Middle frontal gyrus (tissue), 1 donor: ENCODE measurements at regions not wholly inside any gene's neighbourhood (a gene's known extent, or its start where the extent isn't known, plus 50 kb on each side); places are given as distances from the start of the nearest gene placed in this dataset.

Experiments
- DNase-seq: peaks from one replicate; pipeline ENCODE4 v3.0.0-alpha.2; 2015; ENCODE audit warnings: low spot score; ENCODE audit errors: extremely low spot score

DNA sequence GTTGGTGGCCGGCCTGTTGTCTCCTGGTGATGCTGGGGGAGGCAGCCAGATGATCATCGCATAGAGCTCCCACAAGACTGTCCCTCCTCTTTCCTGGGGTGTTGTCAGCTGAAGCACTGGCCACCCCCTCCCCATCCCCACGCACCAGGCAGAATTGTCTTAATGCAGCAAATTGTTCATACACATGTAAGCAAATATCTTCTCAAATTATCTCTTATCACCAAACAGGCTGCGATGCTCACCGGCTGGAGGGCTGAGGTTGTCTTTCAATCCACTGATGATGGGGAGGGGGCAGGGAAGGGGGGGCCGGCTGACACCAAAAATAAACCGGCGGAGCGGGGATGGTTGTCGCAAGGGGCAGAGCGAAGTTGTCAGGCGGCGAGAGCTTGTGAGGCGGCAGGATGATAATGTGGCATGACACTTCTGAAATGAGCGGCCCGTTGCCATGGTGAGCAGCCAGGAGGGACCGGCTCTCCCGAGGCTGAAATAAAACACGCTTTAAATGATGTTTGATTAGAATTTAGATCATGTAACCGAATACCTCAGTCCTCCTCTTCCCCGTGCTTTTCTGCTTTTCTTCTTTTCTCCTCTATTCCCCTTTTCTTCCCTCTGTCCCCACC lies 59.8 kb downstream of the MRM1 start:
- peak; percentile 48 for DNase-seq

DNA sequence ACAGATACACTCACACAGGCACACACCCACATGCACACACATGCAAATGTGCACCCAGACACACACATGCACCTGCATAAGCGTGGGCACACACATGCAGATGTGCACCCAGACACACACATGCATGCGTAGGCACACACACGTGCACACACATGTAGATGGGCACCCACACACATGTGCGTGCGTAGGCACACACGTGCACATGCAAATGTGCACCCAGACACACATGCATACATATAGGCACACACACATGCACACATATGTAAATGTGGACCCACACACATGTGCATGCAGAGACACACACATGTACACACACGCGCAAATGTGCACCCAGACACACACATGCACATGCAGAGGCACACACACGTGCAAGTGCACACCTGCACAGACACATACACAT lies 60.3 kb downstream of the MRM1 start:
- DNase-seq: no peak

GRCh38 chr17:36665417-36665816 lies 64.0 kb downstream of the MRM1 start:
- DNase-seq: no peak

GRCh38 chr17:36667922-36668321 lies 66.5 kb downstream of the MRM1 start:
- DNase-seq: no peak

- no peak for DNase-seq
Observed at GRCh38 chr17:36668824-36669223, 67.4 kb downstream of the MRM1 start.

DNA sequence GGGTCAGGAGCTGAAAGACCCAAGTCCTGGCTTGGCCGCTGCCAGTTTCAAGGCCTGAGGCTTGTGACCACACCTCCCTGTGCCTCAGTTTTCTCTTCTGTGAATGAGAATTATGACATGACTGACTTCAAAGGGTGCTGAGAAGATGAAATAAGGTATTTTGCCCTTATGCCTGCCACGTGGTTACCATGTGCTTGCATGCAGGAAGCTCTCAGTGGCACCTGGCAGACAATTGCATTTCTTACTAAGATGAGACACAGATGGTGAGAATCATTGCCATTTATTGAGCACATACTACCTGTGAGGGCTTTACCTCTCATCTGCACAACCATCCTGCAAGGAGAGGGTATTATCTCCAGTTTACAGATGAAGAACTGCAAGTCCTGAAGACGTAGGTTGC lies 69.8 kb downstream of the MRM1 start:
- no peak for DNase-seq

- DNase-seq: no peak
Observed at GRCh38 chr17:36672403-36672918, 71.1 kb downstream of the MRM1 start.

DNA sequence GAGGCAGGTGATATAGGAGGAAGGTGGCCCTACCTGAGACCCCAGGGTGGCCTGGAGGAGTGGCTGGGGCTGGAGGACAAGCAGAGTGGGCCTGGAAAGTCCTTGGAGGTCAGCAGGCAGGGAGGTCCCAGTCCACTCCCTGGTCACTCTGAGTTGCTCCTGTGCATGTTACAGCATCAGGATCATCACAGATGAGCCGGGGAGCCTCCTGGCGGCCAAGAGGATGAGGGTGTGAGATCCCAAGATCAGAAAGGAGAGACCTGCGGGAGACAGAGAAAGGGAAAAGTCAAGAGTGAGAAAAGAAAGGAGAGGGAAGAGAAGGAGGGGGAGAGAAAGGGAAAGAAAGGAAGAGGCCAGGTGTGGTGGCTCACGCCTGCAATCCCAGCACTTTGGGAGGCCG lies 71.7 kb downstream of the MRM1 start:
- no peak for DNase-seq

DNA sequence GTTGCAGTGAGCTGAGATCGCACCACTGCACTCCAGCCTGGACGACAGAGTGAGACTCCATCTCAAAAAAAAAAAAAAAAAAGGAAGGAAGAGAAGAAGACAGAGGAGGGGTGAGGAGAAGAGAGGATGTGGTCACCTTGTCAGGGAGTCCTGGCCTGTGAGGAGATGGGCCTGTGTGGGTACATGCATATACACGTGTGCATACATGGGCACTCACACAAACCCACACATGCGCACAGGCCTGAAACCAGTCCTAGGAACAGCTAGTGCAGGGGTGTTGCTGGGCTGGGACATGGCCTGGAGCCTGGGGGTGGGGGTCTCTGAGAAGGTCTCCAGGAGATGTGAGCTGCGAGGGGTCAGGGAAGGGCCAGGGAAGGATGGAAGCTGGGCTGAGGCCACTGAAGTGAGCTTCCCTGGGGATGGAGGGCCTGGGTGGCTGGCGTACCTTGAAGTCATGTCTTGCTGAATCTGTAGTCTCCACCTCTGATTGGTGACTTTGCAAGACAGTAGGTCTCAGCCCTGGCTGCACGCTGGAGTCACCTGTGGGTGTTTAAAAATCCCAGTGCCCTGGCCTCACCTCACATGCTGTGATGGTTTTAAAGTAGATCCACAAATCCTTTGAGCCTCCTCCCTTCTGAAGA lies 72.4 kb downstream of the MRM1 start:
- DNase-seq: no peak

- no peak for DNase-seq
Observed at GRCh38 chr17:36674278-36674650, 72.9 kb downstream of the MRM1 start.

GRCh38 chr17:36675250-36675649 lies 73.9 kb downstream of the MRM1 start:
- no peak for DNase-seq

GRCh38 chr17:36675786-36676185 lies 74.4 kb downstream of the MRM1 start:
- DNase-seq: no peak

- DNase-seq: no peak
Observed at GRCh38 chr17:36679815-36680467, 78.6 kb downstream of the MRM1 start.

GRCh38 chr17:36680701-36681202 lies 79.4 kb downstream of the MRM1 start:
- DNase-seq: no peak

DNA sequence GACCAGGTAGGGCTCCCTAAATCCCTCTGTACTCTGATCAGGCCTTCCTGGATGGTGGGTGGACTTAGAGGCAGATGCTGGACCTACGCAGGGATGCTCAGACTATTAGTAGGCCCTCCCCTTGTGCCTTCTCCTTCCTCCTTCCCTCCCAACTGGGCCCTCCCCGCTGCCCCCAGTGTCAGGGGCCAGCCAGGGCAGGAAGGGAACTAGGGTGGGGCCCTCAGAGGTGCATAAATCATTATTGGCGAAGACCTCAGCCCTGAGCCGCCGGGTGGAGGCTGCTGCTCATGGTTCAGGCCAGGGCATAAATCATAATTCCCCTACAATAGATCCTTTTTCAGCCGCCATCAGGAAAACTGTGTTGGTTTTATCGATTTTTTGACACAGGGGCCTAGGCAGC lies 81.4 kb downstream of the MRM1 start:
- DNase-seq: no peak

DNA sequence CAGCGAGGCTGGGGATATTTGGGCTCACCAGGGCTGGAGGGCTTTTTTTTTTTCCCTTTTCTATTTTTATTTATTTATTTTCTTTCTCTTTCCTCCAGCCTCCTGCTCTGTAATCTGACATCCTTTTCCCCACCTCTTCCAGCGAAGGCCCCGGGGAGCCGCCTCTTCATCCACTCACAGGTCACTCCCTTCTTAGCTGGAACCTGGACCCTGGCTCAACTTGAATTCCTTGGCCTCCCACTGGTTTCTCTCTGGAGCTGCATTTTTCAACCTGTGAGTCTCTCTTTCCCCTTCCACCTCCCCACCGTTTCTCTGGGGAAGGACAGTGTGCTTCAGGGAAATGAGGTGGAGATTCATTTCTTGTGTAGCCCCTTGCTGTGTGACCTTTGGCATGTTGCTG lies 82.0 kb downstream of the MRM1 start:
- DNase-seq: no peak

DNA sequence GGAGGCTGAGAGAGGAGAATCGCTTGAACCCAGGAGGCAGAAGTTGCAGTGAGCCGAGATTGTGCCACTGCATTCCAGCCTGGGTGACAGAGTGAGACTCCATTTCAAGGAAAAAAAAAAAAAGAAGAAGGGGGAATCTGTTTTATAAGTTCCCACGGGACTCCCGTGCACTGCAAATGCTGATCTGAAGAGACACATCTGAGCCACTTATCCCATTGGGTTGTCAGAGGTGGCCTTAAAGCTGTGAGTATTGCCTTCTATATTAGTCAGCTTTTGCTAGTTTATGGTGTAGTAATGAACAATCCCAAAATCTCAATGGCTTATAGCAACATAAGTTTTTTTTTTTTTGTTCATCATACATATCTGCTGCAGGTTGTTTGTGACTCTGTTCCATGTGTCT lies 82.8 kb downstream of the MRM1 start:
- no peak for DNase-seq

- peak; percentile 33 for DNase-seq
Observed at GRCh38 chr17:36686123-36686669, 84.8 kb downstream of the MRM1 start.

DNA sequence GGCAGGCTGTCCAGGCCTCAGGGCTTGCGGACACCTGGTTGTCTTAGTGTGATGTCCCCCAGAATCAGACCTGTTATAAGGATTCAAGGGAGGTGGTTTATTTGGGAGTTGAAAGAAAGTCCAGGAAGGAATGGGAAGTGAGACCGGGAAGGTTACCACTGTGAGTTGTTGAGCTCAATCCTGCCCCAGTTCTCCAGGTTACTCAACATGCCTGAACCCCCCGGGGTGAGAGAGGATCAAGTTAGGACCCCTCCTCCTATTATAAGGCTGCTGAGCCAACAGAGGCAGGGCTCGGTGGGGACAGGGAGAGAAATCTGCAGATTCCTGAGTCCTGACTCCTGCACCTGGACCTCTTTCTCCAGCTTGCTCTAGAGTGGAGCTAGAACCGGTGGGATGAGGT lies 86.4 kb downstream of the MRM1 start:
- DNase-seq: no peak

DNA sequence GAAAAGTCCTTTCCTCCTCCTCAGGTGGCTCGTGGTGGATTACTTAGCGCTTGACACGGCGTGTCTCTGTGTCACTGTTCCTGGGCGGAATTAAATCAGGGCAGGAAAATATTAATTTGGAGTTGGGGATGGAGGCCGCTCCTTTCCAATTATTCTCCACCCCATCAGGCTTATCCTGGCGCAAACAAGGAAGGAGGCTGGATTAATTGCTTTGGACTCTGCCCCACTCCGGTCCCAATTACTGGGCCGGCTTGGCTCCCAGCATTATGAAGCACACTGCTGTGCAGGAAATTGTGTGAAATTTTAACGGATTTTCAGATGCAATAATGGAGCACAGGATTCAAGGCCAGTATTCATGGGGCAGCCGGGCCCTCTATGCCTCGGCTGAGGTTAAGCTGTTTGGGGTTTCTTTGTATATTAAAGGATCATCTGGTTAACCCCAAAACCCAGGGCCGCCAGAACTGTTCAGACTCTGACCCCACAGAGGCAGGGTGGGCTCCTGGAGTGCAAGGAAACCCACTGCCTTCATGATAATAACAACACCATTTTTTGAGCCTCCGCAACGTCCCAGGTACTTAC lies 87.8 kb downstream of the MRM1 start:
- DNase-seq: no peak

DNA sequence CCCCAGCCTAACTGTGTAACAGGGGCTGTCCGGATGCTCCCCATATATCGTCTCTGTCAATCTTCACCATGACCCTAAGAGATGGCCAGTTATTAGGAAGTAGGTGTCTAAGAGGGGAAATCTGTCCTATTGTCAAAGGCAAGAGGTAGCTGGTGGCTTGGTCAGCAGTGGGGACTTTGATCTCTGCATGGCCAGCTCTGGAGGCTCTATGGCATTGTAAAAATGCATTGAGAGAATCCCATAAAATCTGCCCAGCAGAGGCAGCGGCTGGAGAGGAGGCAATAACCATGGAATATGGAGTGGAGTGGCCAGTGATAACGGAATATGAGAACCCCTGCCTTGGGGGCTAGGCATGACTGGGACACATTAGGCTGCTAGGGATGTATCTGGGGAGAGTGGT lies 88.8 kb downstream of the MRM1 start:
- no peak for DNase-seq

DNA sequence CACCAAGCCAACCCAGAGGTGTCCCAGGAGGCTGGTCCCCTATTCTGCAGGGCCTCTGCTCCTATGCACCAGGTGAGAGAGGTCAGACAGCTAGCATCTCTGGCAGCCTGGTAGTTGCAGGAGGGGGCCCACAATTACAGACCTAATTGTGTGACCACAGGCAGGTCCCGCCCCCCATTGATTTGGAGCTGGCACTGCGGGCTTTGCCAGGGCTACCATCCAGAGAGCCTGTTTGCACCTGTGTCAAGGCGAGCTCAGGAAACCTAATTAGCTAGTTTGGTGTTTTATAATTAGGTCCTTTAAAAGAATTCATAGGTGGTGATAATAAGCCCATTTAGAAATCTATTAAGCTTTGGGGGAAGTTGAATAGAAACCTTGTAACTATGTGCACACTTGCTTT lies 90.2 kb downstream of the MRM1 start:
- no peak for DNase-seq
